GM12878 (cell line): ENCODE measurements at regions not wholly inside any gene's neighbourhood (a gene's known extent, or its start where the extent isn't known, plus 50 kb on each side); places are given as distances from the start of the nearest gene placed in this dataset.

Experiments used
- POLR2A ChIP-seq: IDR thresholded peaks from 2 replicates; pipeline ENCODE4 v1.6.1; 2011; ENCODE audit warnings: low read depth, mild to moderate bottlenecking, low read length
- TF ChIP-seq, protein P1 (sequence below), 3 experiments: IDR thresholded peaks in 2 of 3; conservative IDR thresholded peaks in 1 of 3; 2 replicates each; pipeline ENCODE4 v1.5.1; 2011; ENCODE audit warnings: low read depth in 3 of 3, low read length in 3 of 3, mild to moderate bottlenecking in 3 of 3, control low read depth in 2 of 3, moderate library complexity in 2 of 3, inconsistent platforms in 1 of 3, mixed read lengths in 1 of 3; ENCODE audit not compliant: control insufficient read depth in 2 of 3, insufficient read depth in 1 of 3; ENCODE audit errors: extremely low read depth in 1 of 3
- TF ChIP-seq, protein P2 (sequence below): fragments of 450-650 bp; IDR thresholded peaks from 2 replicates; pipeline ENCODE4 v1.6.1; 2016; ENCODE audit warnings: mild to moderate bottlenecking

DNA sequence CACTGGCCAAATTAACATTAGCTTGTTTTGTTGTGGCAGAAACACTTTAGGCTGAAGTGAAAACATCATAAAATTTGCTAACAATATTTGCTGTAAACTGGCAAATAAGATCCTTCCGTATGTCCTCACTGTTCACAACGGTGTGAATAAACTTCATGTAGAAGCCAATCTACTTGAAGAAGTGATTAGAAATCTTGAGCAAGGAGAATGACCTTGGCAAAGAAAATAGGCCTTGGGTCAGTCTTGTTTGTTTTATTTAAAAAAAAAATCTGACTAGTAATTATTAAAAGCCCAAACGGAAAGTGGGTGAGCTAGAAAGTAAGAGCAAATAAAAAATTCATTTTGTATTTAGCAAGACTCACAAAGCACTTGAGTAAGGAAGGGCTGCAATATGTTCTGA is 197.0 kb downstream of the CPS1 start:
- TF ChIP-seq, protein P1, sequence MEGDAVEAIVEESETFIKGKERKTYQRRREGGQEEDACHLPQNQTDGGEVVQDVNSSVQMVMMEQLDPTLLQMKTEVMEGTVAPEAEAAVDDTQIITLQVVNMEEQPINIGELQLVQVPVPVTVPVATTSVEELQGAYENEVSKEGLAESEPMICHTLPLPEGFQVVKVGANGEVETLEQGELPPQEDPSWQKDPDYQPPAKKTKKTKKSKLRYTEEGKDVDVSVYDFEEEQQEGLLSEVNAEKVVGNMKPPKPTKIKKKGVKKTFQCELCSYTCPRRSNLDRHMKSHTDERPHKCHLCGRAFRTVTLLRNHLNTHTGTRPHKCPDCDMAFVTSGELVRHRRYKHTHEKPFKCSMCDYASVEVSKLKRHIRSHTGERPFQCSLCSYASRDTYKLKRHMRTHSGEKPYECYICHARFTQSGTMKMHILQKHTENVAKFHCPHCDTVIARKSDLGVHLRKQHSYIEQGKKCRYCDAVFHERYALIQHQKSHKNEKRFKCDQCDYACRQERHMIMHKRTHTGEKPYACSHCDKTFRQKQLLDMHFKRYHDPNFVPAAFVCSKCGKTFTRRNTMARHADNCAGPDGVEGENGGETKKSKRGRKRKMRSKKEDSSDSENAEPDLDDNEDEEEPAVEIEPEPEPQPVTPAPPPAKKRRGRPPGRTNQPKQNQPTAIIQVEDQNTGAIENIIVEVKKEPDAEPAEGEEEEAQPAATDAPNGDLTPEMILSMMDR (IDR thresholded peaks at IDR 0.05 in 2 of 3, conservative IDR thresholded peaks at IDR 0.05 in 1 of 3; ENCODE audit: control insufficient read depth in 2 of 3, extremely low read depth in 1 of 3, insufficient read depth in 1 of 3, low read depth in 3 of 3, low read length in 3 of 3): no peak
- TF ChIP-seq POLR2A: no peak
- TF ChIP-seq, protein P2, sequence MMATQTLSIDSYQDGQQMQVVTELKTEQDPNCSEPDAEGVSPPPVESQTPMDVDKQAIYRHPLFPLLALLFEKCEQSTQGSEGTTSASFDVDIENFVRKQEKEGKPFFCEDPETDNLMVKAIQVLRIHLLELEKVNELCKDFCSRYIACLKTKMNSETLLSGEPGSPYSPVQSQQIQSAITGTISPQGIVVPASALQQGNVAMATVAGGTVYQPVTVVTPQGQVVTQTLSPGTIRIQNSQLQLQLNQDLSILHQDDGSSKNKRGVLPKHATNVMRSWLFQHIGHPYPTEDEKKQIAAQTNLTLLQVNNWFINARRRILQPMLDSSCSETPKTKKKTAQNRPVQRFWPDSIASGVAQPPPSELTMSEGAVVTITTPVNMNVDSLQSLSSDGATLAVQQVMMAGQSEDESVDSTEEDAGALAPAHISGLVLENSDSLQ: no peak
